ENCODE measurements at regions not wholly inside any gene's neighbourhood (a gene's known extent, or its start where the extent isn't known, plus 50 kb on each side); places are given as distances from the start of the nearest gene placed in this dataset.

DNA sequence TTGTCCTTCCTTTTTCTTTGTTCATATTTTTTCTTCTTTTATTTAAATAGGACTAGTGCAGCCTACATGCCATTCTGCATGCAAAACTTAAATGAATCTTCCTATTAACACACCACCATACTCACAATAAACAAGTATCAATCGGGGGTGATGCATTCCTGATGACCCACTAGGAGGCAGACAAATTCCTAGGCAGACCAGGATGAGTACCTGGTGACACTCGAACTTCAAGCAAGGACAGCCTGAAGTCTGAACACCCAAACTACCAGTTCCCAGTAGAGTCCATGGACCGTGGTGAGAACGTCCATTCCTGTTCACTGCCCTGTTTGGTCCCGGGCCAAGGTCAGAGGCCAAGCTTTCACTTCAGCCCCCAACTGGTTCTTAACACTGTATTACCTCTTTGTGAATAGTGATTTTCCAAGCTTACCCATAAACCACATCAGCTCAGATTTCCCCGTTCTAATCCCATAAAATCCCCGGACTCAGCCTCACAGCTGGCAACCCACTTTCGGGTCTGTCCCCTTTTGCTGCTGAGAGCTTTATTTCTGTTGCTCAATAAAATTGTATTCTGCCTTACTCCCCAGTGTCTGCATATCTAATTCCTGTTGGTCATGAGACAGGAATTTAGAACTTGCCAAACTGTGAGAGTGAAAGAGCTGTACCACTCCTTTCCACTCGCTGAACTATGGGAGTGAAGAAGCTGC lies 1286.6 kb downstream of the FSTL5 start:
- DNase-seq, result no peak

DNA sequence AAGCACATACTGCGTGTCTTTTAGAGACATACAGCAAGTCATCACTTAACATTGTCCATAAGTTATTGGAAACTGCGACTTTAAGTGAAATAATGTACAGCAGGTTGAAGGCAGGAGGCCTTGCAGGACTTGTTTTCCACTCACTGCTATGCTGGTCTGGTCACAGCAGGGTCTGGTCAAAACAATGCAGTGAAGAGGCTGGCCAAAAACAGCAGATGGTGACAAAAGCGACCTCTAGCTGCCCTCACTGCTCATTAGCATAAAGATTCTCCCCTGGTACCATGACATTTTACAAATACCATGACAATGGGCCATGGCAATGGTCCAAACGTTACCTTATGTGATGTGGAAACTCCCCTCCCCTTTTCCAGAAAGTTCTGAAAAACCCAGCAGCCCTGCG lies 1283.6 kb downstream of the FSTL5 start:
- DNase-seq, result peak; percentile 55

DNA sequence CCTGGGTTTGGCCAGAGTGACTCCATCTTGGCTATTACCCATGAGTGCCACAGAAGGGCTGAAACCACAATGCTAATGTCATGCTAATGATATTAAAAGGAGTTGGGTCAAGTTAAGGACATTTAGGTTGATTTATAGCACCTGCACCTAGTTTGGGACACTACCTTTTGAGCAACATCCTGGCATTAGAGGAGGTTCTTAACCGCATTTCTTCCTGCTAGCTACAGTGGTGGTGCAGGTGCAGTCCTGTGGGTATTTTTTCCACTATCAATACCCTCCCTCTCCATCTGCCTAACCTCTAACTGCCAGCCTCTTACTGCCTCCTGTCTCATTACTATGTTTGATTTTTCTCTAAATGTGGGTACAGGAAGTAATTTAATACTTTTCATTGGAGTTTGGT lies 1276.1 kb downstream of the FSTL5 start:
- no peak for DNase-seq

DNA sequence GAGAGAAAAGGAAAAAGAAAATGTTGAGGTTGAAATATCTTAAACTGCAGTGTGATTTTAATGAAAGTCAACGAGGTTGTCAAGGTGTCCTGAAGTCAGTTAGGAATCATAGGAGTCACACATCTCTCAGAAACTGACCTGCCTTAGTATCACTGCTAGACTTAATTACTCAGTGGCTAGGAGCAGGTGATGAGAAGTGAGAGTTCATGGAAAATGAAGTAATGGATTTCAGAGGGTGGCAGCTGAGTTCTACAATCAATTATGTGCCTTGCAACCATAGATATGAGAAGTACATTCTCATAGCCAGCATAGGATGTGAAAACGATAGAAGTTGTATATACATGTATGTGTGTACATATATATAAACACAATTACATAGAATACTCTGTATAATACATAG lies 1269.7 kb downstream of the FSTL5 start:
- peak; percentile 23 for DNase-seq

DNA sequence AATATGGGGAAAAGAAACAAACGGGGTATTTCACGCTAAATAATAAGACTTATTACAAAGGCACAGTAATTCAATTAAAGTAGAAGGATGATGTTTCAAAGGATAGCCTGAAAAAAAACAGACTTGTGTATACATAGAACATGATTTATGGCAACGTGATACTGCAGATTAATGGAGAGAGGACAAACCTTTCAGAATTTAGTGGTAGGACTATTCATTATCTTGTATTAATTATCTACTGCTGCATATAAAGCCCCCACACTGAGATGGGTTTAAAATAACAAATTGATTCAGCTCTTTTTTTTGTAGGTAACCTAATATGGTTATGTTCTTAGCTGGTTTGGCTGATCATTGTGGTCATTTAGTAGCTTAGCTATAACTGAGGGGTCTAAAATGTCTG lies 1269.0 kb downstream of the FSTL5 start:
- DNase-seq, result peak; percentile 17

DNA sequence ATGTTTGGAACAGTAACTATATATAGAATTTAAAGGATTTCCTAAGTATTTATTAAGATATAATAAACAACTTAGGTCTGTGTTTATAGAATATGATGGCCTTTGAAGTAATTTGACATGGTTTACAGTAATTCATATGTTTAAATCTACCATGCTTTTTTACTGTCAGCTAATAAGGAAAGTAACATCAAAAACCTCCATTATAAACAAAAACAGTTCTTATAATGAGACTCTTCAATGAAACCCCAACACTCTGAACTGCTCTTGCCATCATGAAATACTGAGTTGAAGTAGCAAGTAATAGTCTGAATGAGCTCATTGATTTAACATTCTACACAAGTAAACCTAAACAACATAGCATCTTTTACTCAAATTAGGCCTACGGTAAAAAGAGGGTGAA lies 1236.5 kb downstream of the FSTL5 start:
- DNase-seq, result no peak

DNA sequence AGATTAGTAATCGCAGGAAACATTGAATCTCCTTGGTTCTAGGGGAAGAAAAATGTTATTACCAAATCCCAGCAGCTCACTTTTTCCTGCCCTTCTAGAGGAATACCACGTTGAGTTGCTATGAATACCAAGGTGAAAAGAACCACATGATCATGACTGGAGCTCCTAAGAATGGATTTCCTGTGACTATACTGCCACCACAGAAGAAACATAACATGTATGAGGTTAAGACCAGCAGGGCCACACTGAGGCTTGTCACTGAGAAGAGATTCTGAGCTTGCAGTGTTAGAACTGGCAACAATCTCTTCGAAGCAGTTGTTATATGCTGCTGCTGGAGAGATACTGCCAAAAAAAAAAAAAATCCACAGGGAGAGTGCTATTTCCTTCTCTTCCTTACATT lies 1235.3 kb downstream of the FSTL5 start:
- DNase-seq, result no peak

DNA sequence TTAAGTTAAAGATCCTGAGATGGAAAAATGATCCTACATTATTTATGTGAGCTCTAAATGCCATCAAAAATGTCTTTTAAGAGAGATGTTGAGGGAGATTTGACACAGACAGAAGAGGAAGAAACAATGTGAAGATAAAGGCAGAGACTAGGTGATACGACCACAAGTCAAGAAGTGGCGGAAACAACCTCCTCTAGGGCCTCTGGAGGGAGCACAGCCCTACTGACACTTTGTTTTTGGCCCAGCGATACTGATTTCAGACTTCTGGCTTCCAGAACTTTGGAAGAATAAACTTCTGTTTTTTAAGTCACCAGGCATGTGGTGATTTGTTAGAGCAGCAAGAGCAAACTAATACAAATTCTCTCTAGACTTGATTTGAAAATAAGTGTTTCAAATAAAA lies 1216.1 kb downstream of the FSTL5 start:
- DNase-seq, result no peak

DNA sequence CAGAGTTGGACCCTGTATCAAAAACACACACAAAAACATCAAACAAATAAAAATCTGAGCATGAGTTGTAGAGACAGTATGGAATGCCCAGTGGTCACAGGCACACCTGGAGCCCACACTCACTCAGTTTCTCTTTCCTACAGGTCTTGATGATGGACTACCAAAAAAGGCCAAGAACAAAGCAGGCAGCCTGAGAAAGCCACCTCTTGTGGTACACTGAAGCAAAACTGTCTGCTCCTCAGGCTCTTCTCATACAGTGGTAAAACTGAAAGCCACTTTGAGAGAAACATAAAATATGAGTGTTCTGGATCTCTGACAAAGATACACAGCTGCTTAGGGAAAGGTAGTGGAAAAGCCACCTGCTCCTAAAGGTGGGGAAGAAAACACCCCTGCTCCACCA lies 1206.9 kb downstream of the FSTL5 start:
- no peak for DNase-seq

DNA sequence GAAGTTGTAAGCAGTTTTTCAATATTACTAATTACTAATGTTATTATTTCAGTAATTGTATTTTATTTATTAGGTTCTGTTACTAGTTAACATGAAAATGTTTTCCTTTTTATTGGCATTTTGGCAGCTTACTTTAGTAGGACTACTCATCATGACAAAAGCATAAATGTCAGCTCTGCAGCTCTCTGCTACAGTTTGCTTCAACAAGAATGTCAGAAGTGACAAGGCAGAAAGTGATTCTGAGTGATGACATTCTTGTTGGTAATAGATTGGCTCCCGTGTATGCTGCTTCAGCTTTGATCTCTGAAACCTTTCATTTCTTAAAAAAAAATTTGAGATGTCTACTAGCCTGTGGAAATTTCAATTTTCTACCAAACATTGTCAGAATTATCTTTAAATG lies 1193.9 kb downstream of the FSTL5 start:
- no peak for DNase-seq

DNA sequence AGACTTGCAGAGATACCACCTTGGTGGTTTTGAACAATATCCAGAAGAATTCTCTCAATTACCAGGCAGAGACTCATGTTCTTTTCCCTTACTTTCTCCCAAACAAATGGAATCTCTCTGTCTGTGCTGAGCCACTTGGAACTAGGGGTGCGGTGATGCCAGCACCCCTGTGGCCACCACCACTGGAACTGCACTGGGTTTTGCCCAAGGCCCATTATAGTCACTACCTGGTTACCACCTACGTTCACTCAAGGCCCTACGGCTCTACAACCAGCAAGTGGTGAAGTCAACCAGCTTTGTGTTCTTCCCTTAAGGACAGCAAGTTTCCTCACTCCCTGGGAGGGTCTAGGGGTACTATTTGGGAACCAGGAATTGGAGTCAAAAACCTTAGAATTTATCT lies 1183.7 kb downstream of the FSTL5 start:
- DNase-seq, result no peak

DNA sequence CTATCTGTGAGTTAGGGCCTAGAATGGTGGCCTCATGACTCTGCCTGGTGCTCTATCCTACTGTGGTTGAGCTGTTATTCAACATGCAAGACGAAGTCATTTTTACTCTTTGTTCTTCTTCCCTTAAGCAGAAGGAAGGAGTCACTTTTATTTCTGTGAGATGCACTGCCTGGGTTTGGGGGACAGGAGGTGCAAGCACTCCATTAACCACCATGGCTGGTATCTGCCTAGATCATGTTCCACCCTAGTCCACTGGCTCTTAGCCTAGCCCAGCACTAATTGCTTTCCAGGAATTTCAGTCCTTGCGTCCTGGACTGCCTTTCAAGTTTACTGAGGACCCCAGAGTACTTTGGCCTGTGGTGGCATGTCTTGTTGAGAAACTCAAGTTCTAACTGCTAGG lies 1182.7 kb downstream of the FSTL5 start:
- DNase-seq, result no peak

DNA sequence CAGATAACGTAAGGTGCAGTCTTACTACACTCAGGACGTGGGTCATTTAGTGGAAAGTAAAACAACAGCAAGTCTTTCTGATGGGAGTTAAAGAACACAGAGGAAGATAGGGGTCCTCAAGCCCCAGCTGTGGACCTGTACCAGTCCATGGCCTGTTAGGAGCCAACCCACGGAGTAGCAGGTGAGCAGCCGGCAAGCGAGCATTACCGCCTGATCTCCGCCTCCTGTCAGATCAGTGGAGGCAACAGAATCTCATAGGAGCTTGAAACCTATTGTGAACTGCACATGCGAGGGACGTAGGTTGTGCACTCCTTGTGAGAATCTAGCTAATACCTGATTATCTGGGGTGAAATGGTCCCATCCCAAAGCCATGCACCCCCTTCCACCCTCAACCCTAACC lies 1180.8 kb downstream of the FSTL5 start:
- DNase-seq, result no peak

DNA sequence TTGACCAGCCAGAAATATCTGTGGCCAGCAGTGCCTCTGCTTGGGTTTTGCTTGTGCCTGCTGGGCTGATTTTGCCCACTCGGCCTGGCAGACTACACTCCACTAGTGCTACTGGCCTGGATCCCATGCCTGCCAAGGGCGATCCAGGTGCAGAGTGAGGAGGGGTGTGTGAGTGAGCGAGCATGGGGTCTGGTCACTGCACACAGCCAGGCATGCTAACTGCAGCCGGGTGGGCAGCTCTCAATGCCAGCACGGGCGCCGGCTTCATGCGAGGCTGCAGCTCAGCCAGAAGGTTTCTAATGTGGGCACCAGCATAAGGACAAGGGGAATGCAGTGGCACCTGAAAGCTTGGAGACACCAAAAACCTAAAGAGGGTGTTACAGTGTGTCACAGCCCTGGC lies 1161.4 kb downstream of the FSTL5 start:
- DNase-seq, result no peak

DNA sequence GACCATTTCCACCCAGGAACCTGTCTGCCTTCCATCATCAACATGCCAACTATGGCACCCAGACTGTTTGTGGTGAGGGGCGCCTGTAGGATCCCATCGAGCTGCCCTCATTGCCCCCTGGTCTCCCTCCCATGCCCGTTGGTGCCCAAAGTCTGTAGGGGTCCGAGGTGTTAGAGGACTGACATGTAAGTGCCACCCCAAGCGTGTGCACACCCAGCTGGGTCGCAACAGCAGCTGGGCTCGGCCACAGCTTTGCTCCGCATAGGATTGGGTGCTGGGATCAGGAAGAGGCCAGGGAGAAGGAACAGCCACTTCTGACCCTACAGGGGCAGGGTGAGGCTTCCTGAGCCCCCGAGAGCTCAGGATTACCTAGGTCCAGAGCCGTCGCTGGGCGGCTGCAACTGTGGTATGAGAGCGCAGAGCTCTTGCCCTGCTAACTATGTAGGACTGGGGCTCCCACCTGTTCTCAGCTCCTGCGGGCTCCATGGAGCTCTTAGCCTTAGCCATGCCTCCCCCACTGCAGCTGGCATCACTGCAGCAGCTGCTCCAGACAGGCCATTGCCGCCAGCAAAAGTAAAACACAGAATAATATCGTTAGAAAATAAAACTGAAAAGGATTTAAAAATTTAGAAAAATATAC lies 1160.3 kb downstream of the FSTL5 start:
- DNase-seq, result no peak

DNA sequence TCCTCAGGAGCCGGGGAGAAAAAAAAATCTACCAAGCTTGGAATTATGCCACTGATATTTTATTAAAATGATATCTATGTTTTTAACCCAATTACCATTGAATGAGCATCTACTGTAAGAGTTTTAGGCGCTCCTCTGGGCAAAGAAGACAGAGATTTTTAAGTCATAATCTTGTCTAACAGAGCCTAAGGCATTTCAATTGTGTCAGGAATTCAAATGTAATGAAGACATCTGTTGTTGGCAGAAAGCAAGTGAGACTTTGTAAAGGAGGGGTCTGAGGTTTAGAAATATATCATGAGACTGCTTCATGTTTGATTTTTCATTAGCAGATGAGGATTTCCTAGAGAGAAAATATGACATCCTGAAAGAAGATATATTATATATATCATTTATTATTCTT lies 1158.1 kb downstream of the FSTL5 start:
- no peak for DNase-seq

DNA sequence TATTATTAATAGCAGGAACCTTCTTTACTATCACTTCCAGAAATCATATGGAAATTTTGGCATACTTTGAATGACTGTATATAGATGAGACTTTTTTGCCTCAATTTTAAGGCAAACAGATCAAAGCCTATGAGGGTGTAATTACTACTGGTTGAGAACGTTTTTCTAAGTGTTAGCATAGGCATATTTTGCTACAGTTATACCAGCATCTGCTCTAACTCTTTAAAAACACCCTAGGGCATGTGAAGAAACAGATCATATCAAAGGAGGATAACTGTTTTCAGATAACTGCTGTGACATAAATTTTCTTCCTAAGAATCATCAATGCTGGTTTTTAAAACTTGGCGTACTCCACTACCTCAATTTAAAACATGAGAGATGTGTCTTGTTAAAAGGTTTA lies 1155.3 kb downstream of the FSTL5 start:
- no peak for DNase-seq

DNA sequence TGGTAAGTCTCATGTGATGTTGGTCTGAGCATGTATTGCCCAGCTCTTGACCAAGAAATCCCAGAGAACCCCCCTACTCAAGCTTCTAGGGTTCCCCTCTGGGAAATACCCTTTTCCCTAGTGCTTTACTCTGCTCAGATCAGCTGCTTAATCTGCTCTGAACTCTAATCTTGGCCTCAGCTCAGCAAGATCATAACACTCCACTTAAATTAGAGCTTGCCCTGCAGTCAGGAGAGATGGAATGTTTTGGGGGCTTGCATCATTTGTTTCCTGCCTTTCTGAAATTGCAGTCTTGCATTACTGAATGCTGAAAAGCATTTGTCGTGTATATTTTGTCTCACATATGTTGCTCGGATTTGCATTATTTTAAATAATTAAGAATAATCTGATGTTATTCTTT lies 1153.6 kb downstream of the FSTL5 start:
- DNase-seq, result no peak
